ENCODE measurements at regions not wholly inside any gene's neighbourhood (a gene's known extent, or its start where the extent isn't known, plus 50 kb on each side); places are given as distances from the start of the nearest gene placed in this dataset.

GRCh38 chr4:156201050-156201449, 247.4 kb upstream of the CTSO start:
- Histone ChIP-seq H3K4me3 (ENCODE audit: insufficient read depth, low read length, poor library complexity, severe bottlenecking) (no peak overlapping the region), H3K4me2 (ENCODE audit: low read depth, low read length, poor library complexity, severe bottlenecking) (no peak overlapping the region), H3K9ac (ENCODE audit: low read length) (no peak overlapping the region), H3K9me3 (ENCODE audit: insufficient read depth, low read length) (no peaks in the 10 kb centered on the region), H3K27me3 (ENCODE audit: low read length) (no peaks in the 10 kb centered on the region), H3K27ac (ENCODE audit: low read depth, low read length) (no peak overlapping the region), H3K9me2 (replicated peaks; ENCODE audit: insufficient read depth, low read length) (no peaks in the 10 kb centered on the region), H3K79me2 (ENCODE audit: insufficient read depth, low read length) (no peaks in the 10 kb centered on the region), H3K36me3 (ENCODE audit: low read length) (no peaks in the 10 kb centered on the region), H3F3A (ENCODE audit: insufficient read depth) (no peaks in the 10 kb centered on the region), H2AFZ (ENCODE audit: low read depth, low read length, severe bottlenecking) (no peak overlapping the region), H4K20me1 (ENCODE audit: low read depth, low read length) (no peaks in the 10 kb centered on the region)
- TF ChIP-seq CTCF (IDR thresholded peaks at IDR 0.05; ENCODE audit: insufficient read depth, low read length, poor library complexity, severe bottlenecking) (no peak), EZH2phosphoT487 (conservative IDR thresholded peaks at IDR 0.05; ENCODE audit: low read length) (no peak)

GRCh38 chr4:156198511-156198910, 244.8 kb upstream of the CTSO start:
- TF ChIP-seq EZH2phosphoT487 (conservative IDR thresholded peaks at IDR 0.05; ENCODE audit: low read length) (no peak), CTCF (IDR thresholded peaks at IDR 0.05; ENCODE audit: insufficient read depth, low read length, poor library complexity, severe bottlenecking) (no peak)

GRCh38 chr4:156197216-156197615, 243.6 kb upstream of the CTSO start:
- H3K4me3 ChIP-seq (ENCODE audit: insufficient read depth, low read length, poor library complexity, severe bottlenecking): no peak overlapping the region
- no peaks in the 10 kb centered on the region for H4K20me1 ChIP-seq (ENCODE audit: low read depth, low read length)
- no peak overlapping the region for H3K4me2 ChIP-seq (ENCODE audit: low read depth, low read length, poor library complexity, severe bottlenecking)
- no peaks in the 10 kb centered on the region for H3F3A ChIP-seq (ENCODE audit: insufficient read depth)
- no peaks in the 10 kb centered on the region for H3K36me3 ChIP-seq (ENCODE audit: low read length)
- no peak overlapping the region for H3K27ac ChIP-seq (ENCODE audit: low read depth, low read length)
- no peaks in the 10 kb centered on the region for H3K9me3 ChIP-seq (ENCODE audit: insufficient read depth, low read length)
- no peak overlapping the region for H2AFZ ChIP-seq (ENCODE audit: low read depth, low read length, severe bottlenecking)
- H3K79me2 ChIP-seq (ENCODE audit: insufficient read depth, low read length): no peaks in the 10 kb centered on the region
- no peaks in the 10 kb centered on the region for H3K27me3 ChIP-seq (ENCODE audit: low read length)
- no peak overlapping the region for H3K9ac ChIP-seq (ENCODE audit: low read length)
- TF ChIP-seq EZH2phosphoT487 (conservative IDR thresholded peaks at IDR 0.05; ENCODE audit: low read length): no peak
- TF ChIP-seq CTCF (IDR thresholded peaks at IDR 0.05; ENCODE audit: insufficient read depth, low read length, poor library complexity, severe bottlenecking): no peak
- no peaks in the 10 kb centered on the region for H3K9me2 ChIP-seq (replicated peaks; ENCODE audit: insufficient read depth, low read length)

More at GRCh38 chr4:156198511-156198910, 244.8 kb upstream of the CTSO start:
- Histone ChIP-seq H3K27ac (ENCODE audit: low read depth, low read length) (no peak overlapping the region), H3K9ac (ENCODE audit: low read length) (no peak overlapping the region), H3K27me3 (ENCODE audit: low read length) (no peaks in the 10 kb centered on the region), H3K79me2 (ENCODE audit: insufficient read depth, low read length) (no peaks in the 10 kb centered on the region), H3K4me3 (ENCODE audit: insufficient read depth, low read length, poor library complexity, severe bottlenecking) (no peak overlapping the region), H3K4me2 (ENCODE audit: low read depth, low read length, poor library complexity, severe bottlenecking) (no peak overlapping the region), H3K9me2 (replicated peaks; ENCODE audit: insufficient read depth, low read length) (no peaks in the 10 kb centered on the region), H4K20me1 (ENCODE audit: low read depth, low read length) (no peaks in the 10 kb centered on the region), H2AFZ (ENCODE audit: low read depth, low read length, severe bottlenecking) (no peak overlapping the region), H3K36me3 (ENCODE audit: low read length) (no peaks in the 10 kb centered on the region), H3F3A (ENCODE audit: insufficient read depth) (no peaks in the 10 kb centered on the region), H3K9me3 (ENCODE audit: insufficient read depth, low read length) (no peaks in the 10 kb centered on the region)
